HCT116 (cell line): ENCODE measurements at regions not wholly inside any gene's neighbourhood (a gene's known extent, or its start where the extent isn't known, plus 50 kb on each side); places are given as distances from the start of the nearest gene placed in this dataset.

Experiments
- ATAC-seq: fragments of 200-7000 bp; cut with Tn5 transposase; 2 replicates; pipeline ENCODE4 v1.9.1; 2020; ENCODE audit warnings: mild to moderate bottlenecking, moderate library complexity
- BruUV-seq: library from RNA; stranded (reverse); fragments of 400-500 nt; replicated peaks from 2 replicates; lab custom pipeline; 2021; lab: Mats Ljungman, UMichigan
- CTCF ChIA-PET: fragments of 300-600 bp; sonication (Branson Sonifier 250); formaldehyde crosslinking; loops from one replicate; lab custom pipeline; 2021; ENCODE audit warnings: antibody characterized with exemption; lab: Charles Lee
- POLR2A ChIA-PET: fragments of 300-600, 350-600 bp; sonication (Branson Sonifier 250); formaldehyde crosslinking; loops from one replicate; lab custom pipeline; 2021; ENCODE audit warnings: antibody characterized with exemption; lab: Charles Lee
- RAD21 ChIA-PET, 2 experiments: fragments of 300-600 bp; sonication (Branson Sonifier 250); formaldehyde crosslinking; loops; one replicate each; lab custom pipeline; 2023; ENCODE audit warnings: low total read pairs in 2 of 2; ENCODE audit not compliant: uncharacterized antibody in 2 of 2, unreplicated experiment in 2 of 2, low non-redundant PET in 1 of 2; lab: Charles Lee
- DNase-seq: peaks from one replicate; pipeline ENCODE4 v3.0.0-alpha.2; 2010; ENCODE audit warnings: low read depth, low spot score
- H2AFZ ChIP-seq: fragments of 200-600 bp; shearing (Covaris generic), sonication (generic); 2 replicates; pipeline ENCODE4 v1.6.1; 2017; ENCODE audit warnings: low read depth, mixed run types, mixed read lengths, antibody characterized with exemption, low read length; ENCODE audit not compliant: poor library complexity, severe bottlenecking
- H3K27ac ChIP-seq: 2 replicates; pipeline ENCODE4 v1.5.1; 2012; ENCODE audit warnings: low read depth, low read length
- H3K27me3 ChIP-seq: fragments of 200-600 bp; sonication (generic); 2 replicates; pipeline ENCODE4 v1.6.1; 2016; ENCODE audit warnings: mixed run types, low read length, mixed read lengths; ENCODE audit not compliant: insufficient read depth
- H3K36me3 ChIP-seq, 2 experiments: fragments of 200-500 bp in 1 of 2; fragments of 200-600 bp in 1 of 2; sonication (Bioruptor generic) in 1 of 2; sonication (generic) in 1 of 2; 2 replicates each; pipeline versions ENCODE4 v1.5.1 to v1.6.1; 2014 to 2016; ENCODE audit warnings: low read length in 2 of 2, inconsistent platforms in 1 of 2, mixed read lengths in 1 of 2, mixed run types in 1 of 2; ENCODE audit not compliant: insufficient read depth in 2 of 2, control insufficient read depth in 1 of 2
- H3K4me1 ChIP-seq, 2 experiments: fragments of 200-600 bp in 1 of 2; sonication (generic) in 1 of 2; 2 replicates each; pipeline versions ENCODE4 v1.5.1 to v1.6.1; 2012 to 2017; ENCODE audit warnings: low read length in 2 of 2, inconsistent platforms in 1 of 2, mild to moderate bottlenecking in 1 of 2, mixed read lengths in 1 of 2, mixed run types in 1 of 2, moderate library complexity in 1 of 2; ENCODE audit not compliant: insufficient read depth in 2 of 2, control insufficient read depth in 1 of 2
- H3K4me2 ChIP-seq: fragments of 200-600 bp; sonication (generic); 2 replicates; pipeline ENCODE4 v1.6.1; 2017; ENCODE audit warnings: mixed run types, low read length, mixed read lengths
- H3K4me3 ChIP-seq, 2 experiments: fragments of 200-600 bp in 1 of 2; sonication (generic) in 1 of 2; replicated peaks in 1 of 2; 2 replicates each; pipeline ENCODE4 v1.5.1; 2011 to 2016; ENCODE audit warnings: low read length in 2 of 2, control low read depth in 1 of 2, low read depth in 1 of 2, mild to moderate bottlenecking in 1 of 2, mixed read lengths in 1 of 2, mixed run types in 1 of 2
- H3K79me2 ChIP-seq: fragments of 200-600 bp; sonication (generic); 2 replicates; pipeline ENCODE4 v1.6.1; 2017; ENCODE audit warnings: mild to moderate bottlenecking, mixed run types, low read length, moderate library complexity, mixed read lengths; ENCODE audit not compliant: insufficient read depth
- H3K9ac ChIP-seq: fragments of 200-600 bp; sonication (generic); 2 replicates; pipeline ENCODE4 v1.6.1; 2016; ENCODE audit warnings: low read length, mixed read lengths
- H3K9me2 ChIP-seq: fragments of 200-600 bp; sonication (generic), shearing (Covaris generic); 2 replicates; pipeline ENCODE4 v1.6.1; 2017; ENCODE audit warnings: mixed run types, mild to moderate bottlenecking, moderate library complexity; ENCODE audit not compliant: insufficient read depth
- H3K9me3 ChIP-seq, 2 experiments: fragments of 200-500 bp in 1 of 2; fragments of 200-600 bp in 1 of 2; sonication (Bioruptor generic) in 1 of 2; sonication (generic) in 1 of 2; 2 replicates each; pipeline ENCODE4 v1.6.1; 2014 to 2017; ENCODE audit warnings: low read length in 2 of 2, mixed read lengths in 2 of 2, inconsistent platforms in 1 of 2, low read depth in 1 of 2, mild to moderate bottlenecking in 1 of 2, mixed run types in 1 of 2, moderate library complexity in 1 of 2; ENCODE audit not compliant: control insufficient read depth in 1 of 2, insufficient read depth in 1 of 2
- H4K20me1 ChIP-seq: fragments of 200-600 bp; sonication (generic), shearing (Covaris generic); 2 replicates; pipeline ENCODE4 v1.6.1; 2017; ENCODE audit warnings: mixed run types, mild to moderate bottlenecking, moderate library complexity; ENCODE audit not compliant: insufficient read depth
- CEBPB ChIP-seq: IDR thresholded peaks from 2 replicates; pipeline ENCODE4 v1.6.1; 2012; ENCODE audit warnings: low read depth
- FOSL1 ChIP-seq: IDR thresholded peaks from 2 replicates; pipeline ENCODE4 v1.6.1; 2012; ENCODE audit warnings: low read depth
- POLR2A ChIP-seq: IDR thresholded peaks from 2 replicates; pipeline ENCODE4 v1.7.0; 2011; ENCODE audit warnings: borderline replicate concordance; ENCODE audit not compliant: insufficient read depth, insufficient read length; ENCODE audit errors: extremely low read depth
- SIN3A ChIP-seq: IDR thresholded peaks from 2 replicates; pipeline ENCODE4 v1.6.1; 2012; ENCODE audit warnings: low read depth
- TCF7L2 ChIP-seq: IDR thresholded peaks from 2 replicates; pipeline ENCODE4 v1.7.0; 2011; ENCODE audit warnings: borderline replicate concordance, inconsistent platforms; ENCODE audit not compliant: insufficient read depth, insufficient read length; ENCODE audit errors: extremely low read depth
- YY1 ChIP-seq: IDR thresholded peaks from 2 replicates; pipeline ENCODE4 v1.6.1; 2011; ENCODE audit warnings: low read length, low read depth, moderate library complexity, mild to moderate bottlenecking; ENCODE audit not compliant: insufficient replicate concordance; ENCODE audit errors: extremely low read depth
- ZBTB33 ChIP-seq: IDR thresholded peaks from 2 replicates; pipeline ENCODE4 v1.6.1; 2011; ENCODE audit warnings: mild to moderate bottlenecking, low read length, moderate library complexity; ENCODE audit not compliant: insufficient replicate concordance; ENCODE audit errors: extremely low read depth
- intact Hi-C: fragments of 100-400 bp; cut with micrococcal nuclease; formaldehyde crosslinking; loops from 2 replicates; pipeline ENCODE4 v1.10.0; 2022

- no peak for TF ChIP-seq SIN3A
- no peak for TF ChIP-seq FOSL1
- no peak for TF ChIP-seq YY1
- TF ChIP-seq TCF7L2 = peak; percentile 50
- TF ChIP-seq ZBTB33 = no peak
- no peak for TF ChIP-seq POLR2A
- Histone ChIP-seq H3K27ac (no peak overlapping the region), H3K36me3 (no peaks in the 10 kb centered on the region), H3K9ac (no peak overlapping the region), H3K79me2 (no peaks in the 10 kb centered on the region), H3K4me1 (no peaks in the 10 kb centered on the region), H3K4me3 (no peak overlapping the region), H3K9me2 (no peaks in the 10 kb centered on the region), H3K4me2 (no peak overlapping the region), H2AFZ (no peak overlapping the region), H3K9me3 (no peaks in the 10 kb centered on the region), H3K27me3 (no peaks in the 10 kb centered on the region), H4K20me1 (no peaks in the 10 kb centered on the region)
- ATAC-seq (no peak), DNase-seq (no peak)
- intact Hi-C loops = no loop called here
- no TSS peak for BruUV-seq
- CTCF ChIA-PET = no interaction called here
- RAD21 ChIA-PET = no interaction called here
- POLR2A ChIA-PET = no interaction called here
Observed at GRCh38 chr10:33657154-33657908, 322.9 kb upstream of the NRP1 start.

GRCh38 chr10:33655921-33656320 lies 321.5 kb upstream of the NRP1 start:
- Histone ChIP-seq H3K27me3 (no peaks in the 10 kb centered on the region), H3K9me2 (no peaks in the 10 kb centered on the region), H3K9me3 (no peaks in the 10 kb centered on the region), H3K4me3 (no peak overlapping the region), H3K27ac (no peak overlapping the region)
- intact Hi-C loops = no loop called here
- no peak for TF ChIP-seq CEBPB
- TF ChIP-seq, all 23 proteins: peak for 0
- POLR2A ChIA-PET = no interaction called here
- Histone ChIP-seq H2AFZ (no peak overlapping the region), H4K20me1 (no peaks in the 10 kb centered on the region), H3K79me2 (no peaks in the 10 kb centered on the region), H3K4me2 (no peak overlapping the region), H3K4me1 (no peaks in the 10 kb centered on the region), H3K9ac (no peak overlapping the region), H3K36me3 (no peaks in the 10 kb centered on the region)
- ATAC-seq (no peak), DNase-seq (no peak)
- no TSS peak for BruUV-seq
- RAD21 ChIA-PET = no interaction called here
- CTCF ChIA-PET = no interaction called here
